PC-9 (cell line): ENCODE measurements at regions not wholly inside any gene's neighbourhood (a gene's known extent, or its start where the extent isn't known, plus 50 kb on each side); places are given as distances from the start of the nearest gene placed in this dataset.

ENCODE experiments used
- BruUV-seq: library from RNA; stranded (reverse); fragments of 400-500 nt; replicated peaks from 2 replicates; lab custom pipeline; 2021; lab: Mats Ljungman, UMichigan
- CTCF ChIA-PET: fragments of 300-600 bp; sonication (Branson Sonifier 250); formaldehyde crosslinking; loops from one replicate; lab custom pipeline; 2022; ENCODE audit warnings: antibody characterized with exemption; lab: Charles Lee
- POLR2A ChIA-PET: fragments of 300-600 bp; sonication (Branson Sonifier 250); formaldehyde crosslinking; loops from one replicate; lab custom pipeline; 2022; ENCODE audit warnings: antibody characterized with exemption; ENCODE audit not compliant: unreplicated experiment; lab: Charles Lee
- DNase-seq, 2 experiments: peaks; one replicate each; pipeline versions ENCODE4 v3.0.0 to v3.0.0-alpha.2; 2015 to 2022; ENCODE audit warnings: mixed read lengths in 1 of 2
- H2AFZ ChIP-seq: fragments of 200-600 bp; sonication (generic); 2 replicates; pipeline ENCODE4 v1.8.1; 2017; ENCODE audit warnings: antibody characterized with exemption
- H3F3A ChIP-seq: fragments of 200-600 bp; sonication (generic); 2 replicates; pipeline ENCODE4 v1.8.1; 2017; ENCODE audit warnings: antibody characterized with exemption, mild to moderate bottlenecking, low read depth; ENCODE audit not compliant: insufficient read depth
- H3K27ac ChIP-seq: fragments of 200-600 bp; sonication (generic); 2 replicates; pipeline ENCODE4 v1.6.1; 2016; ENCODE audit warnings: mixed run types
- H3K27me3 ChIP-seq: fragments of 200-600 bp; sonication (generic); 2 replicates; pipeline ENCODE4 v1.6.1; 2016; ENCODE audit warnings: low read depth, mixed run types; ENCODE audit not compliant: insufficient read depth
- H3K36me3 ChIP-seq: fragments of 200-600 bp; sonication (generic); 2 replicates; pipeline ENCODE4 v1.6.1; 2016; ENCODE audit warnings: low read depth, mixed run types
- H3K4me1 ChIP-seq: fragments of 200-600 bp; sonication (generic); replicated peaks from 2 replicates; pipeline ENCODE4 v1.6.1; 2016; ENCODE audit warnings: mixed run types; ENCODE audit not compliant: insufficient read depth
- H3K4me2 ChIP-seq: fragments of 200-600 bp; sonication (generic); 2 replicates; pipeline ENCODE4 v1.6.1; 2017; ENCODE audit warnings: mixed run types
- H3K4me3 ChIP-seq: fragments of 200-600 bp; sonication (generic); 2 replicates; pipeline ENCODE4 v1.6.1; 2016; ENCODE audit warnings: mixed run types
- H3K79me2 ChIP-seq: fragments of 200-600 bp; sonication (generic); 2 replicates; pipeline ENCODE4 v1.6.1; 2017; ENCODE audit warnings: low read depth, mixed run types
- H3K9me2 ChIP-seq: fragments of 200-600 bp; sonication (generic); 2 replicates; pipeline ENCODE4 v1.8.1; 2017; ENCODE audit warnings: mild to moderate bottlenecking; ENCODE audit not compliant: insufficient read depth
- H3K9me3 ChIP-seq: fragments of 200-600 bp; sonication (generic); 2 replicates; pipeline ENCODE4 v1.8.1; 2016; ENCODE audit warnings: low read depth; ENCODE audit not compliant: insufficient read depth
- H4K20me1 ChIP-seq: fragments of 200-600 bp; sonication (generic); 2 replicates; pipeline ENCODE4 v1.8.1; 2017; ENCODE audit not compliant: insufficient read depth
- EZH2 ChIP-seq: fragments of 200-600 bp; sonication (generic); IDR thresholded peaks from 2 replicates; pipeline ENCODE4 v1.8.0; 2017; ENCODE audit warnings: antibody characterized with exemption, low read depth
- intact Hi-C: fragments of 100-400 bp; cut with micrococcal nuclease; formaldehyde crosslinking; loops from one replicate; pipeline ENCODE4 v1.10.0; 2022; ENCODE audit not compliant: unreplicated experiment
- TF ChIP-seq, protein P1 (sequence below): fragments of 200-600 bp; sonication (generic); conservative IDR thresholded peaks from 2 replicates; pipeline ENCODE4 v1.6.1; 2017; ENCODE audit warnings: mixed run types, antibody characterized with exemption, mild to moderate bottlenecking, moderate library complexity

DNA sequence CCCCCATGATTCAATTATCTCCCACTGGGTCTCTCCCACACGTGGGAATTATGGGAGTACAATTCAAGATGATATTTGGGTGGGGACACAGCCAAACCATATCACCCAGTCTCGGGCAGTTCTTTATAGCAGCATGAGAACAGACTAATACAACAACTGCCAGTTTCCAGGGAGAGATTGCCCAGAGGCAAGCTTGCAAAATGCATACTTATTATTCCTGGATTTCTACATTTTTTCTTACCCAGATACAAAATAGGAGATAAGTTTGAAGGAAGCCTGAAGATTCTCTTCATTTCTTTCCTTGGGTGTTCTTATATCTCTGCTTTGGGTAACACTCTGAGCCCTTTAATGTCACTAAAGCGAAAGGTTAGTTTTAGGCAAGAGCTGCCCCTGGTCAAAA is 691.2 kb downstream of the TAF11L14 start:
- POLR2A ChIA-PET = no interaction called here
- no TSS peak for BruUV-seq
- H3K36me3 ChIP-seq = no peaks in the 10 kb centered on the region
- no peaks in the 10 kb centered on the region for H3F3A ChIP-seq
- no peaks in the 10 kb centered on the region for H4K20me1 ChIP-seq
- no peak overlapping the region for H3K27ac ChIP-seq
- no peaks in the 10 kb centered on the region for H3K9me2 ChIP-seq
- no peak overlapping the region for H3K4me3 ChIP-seq
- H3K27me3 ChIP-seq = no peaks in the 10 kb centered on the region
- no peaks in the 10 kb centered on the region for H3K9me3 ChIP-seq
- H2AFZ ChIP-seq = no peak overlapping the region
- no peak for DNase-seq
- no peaks in the 10 kb centered on the region for H3K4me1 ChIP-seq
- intact Hi-C loops = no loop called here
- H3K4me2 ChIP-seq = no peak overlapping the region
- no peaks in the 10 kb centered on the region for H3K79me2 ChIP-seq
- TF ChIP-seq EZH2 = no peak
- TF ChIP-seq, protein P1, sequence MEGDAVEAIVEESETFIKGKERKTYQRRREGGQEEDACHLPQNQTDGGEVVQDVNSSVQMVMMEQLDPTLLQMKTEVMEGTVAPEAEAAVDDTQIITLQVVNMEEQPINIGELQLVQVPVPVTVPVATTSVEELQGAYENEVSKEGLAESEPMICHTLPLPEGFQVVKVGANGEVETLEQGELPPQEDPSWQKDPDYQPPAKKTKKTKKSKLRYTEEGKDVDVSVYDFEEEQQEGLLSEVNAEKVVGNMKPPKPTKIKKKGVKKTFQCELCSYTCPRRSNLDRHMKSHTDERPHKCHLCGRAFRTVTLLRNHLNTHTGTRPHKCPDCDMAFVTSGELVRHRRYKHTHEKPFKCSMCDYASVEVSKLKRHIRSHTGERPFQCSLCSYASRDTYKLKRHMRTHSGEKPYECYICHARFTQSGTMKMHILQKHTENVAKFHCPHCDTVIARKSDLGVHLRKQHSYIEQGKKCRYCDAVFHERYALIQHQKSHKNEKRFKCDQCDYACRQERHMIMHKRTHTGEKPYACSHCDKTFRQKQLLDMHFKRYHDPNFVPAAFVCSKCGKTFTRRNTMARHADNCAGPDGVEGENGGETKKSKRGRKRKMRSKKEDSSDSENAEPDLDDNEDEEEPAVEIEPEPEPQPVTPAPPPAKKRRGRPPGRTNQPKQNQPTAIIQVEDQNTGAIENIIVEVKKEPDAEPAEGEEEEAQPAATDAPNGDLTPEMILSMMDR = no peak
- CTCF ChIA-PET = no interaction called here

DNA sequence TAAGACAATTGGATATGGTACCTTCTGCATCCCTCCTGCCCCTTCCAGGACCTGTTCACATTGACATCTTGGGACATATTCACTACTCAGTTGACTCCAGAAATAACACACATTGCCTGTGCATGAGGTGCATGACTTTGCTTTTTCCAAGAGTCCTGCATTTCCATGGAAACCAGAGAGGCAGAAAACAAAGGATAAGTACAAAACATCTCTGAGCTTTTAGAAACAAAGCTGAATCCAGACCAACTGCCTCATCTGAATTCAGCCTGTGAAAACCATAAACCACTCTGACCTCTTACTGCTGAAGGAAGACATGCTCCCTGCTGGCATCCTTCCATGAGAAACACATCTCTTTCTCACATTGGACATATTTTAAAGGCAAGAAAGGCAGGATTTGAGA is 695.1 kb downstream of the TAF11L14 start:
- Histone ChIP-seq H3K36me3 (no peaks in the 10 kb centered on the region), H3F3A (no peaks in the 10 kb centered on the region), H3K9me3 (no peaks in the 10 kb centered on the region), H3K4me3 (no peak overlapping the region), H3K9me2 (no peaks in the 10 kb centered on the region), H3K4me1 (no peaks in the 10 kb centered on the region), H2AFZ (no peak overlapping the region), H3K27me3 (no peaks in the 10 kb centered on the region), H4K20me1 (no peaks in the 10 kb centered on the region), H3K79me2 (no peaks in the 10 kb centered on the region), H3K4me2 (no peak overlapping the region), H3K27ac (no peak overlapping the region)
- TF ChIP-seq, protein P1 = no peak
- no peak for TF ChIP-seq EZH2
- no peak for DNase-seq
- no TSS peak for BruUV-seq
- CTCF ChIA-PET = no interaction called here
- intact Hi-C loops = no loop called here
- POLR2A ChIA-PET = no interaction called here

DNA sequence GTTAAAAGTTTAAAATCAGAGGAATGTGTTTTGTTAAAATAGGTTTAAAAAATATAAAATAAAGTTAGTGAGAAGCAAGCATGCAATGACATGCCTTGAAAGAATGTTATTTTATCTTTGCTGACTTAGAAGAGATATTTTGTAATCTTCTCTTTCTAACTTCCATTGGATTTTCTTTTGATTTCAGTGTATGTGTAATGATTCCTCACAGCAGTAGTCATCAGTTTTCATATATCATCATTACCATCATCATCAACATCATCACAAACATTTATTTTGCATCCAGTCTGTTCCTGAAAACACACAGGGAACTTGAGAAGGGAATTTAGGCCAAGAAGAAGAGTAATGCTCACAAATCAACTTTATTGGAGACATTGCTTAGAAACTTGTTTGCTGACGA is 699.6 kb downstream of the TAF11L14 start:
- Histone ChIP-seq H3K27ac (no peak overlapping the region), H2AFZ (no peak overlapping the region), H3K4me3 (no peak overlapping the region), H3K36me3 (no peaks in the 10 kb centered on the region), H3K79me2 (no peaks in the 10 kb centered on the region), H4K20me1 (no peaks in the 10 kb centered on the region), H3F3A (no peaks in the 10 kb centered on the region), H3K9me2 (no peaks in the 10 kb centered on the region), H3K9me3 (no peaks in the 10 kb centered on the region), H3K4me2 (no peak overlapping the region), H3K4me1 (no peaks in the 10 kb centered on the region), H3K27me3 (no peaks in the 10 kb centered on the region)
- no peak for DNase-seq
- intact Hi-C loops = no loop called here
- CTCF ChIA-PET = no interaction called here
- no peak for TF ChIP-seq EZH2
- TF ChIP-seq, protein P1 = no peak
- POLR2A ChIA-PET = no interaction called here
- no TSS peak for BruUV-seq
